Osteoblast (primary cell): ENCODE measurements at regions not wholly inside any gene's neighbourhood (a gene's known extent, or its start where the extent isn't known, plus 50 kb on each side); places are given as distances from the start of the nearest gene placed in this dataset.

Source experiments
- DNase-seq: peaks from one replicate; pipeline ENCODE4 v3.0.0; 2011; ENCODE audit warnings: low spot score, mixed read lengths; ENCODE audit not compliant: insufficient read length; ENCODE audit errors: missing footprints
- H2AFZ ChIP-seq: 2 replicates; pipeline ENCODE4 v1.6.0; 2011; ENCODE audit warnings: mild to moderate bottlenecking, low read length
- H3K27ac ChIP-seq: 2 replicates; pipeline ENCODE4 v1.5.1; 2011; ENCODE audit warnings: mild to moderate bottlenecking, low read depth, low read length, moderate library complexity
- H3K27me3 ChIP-seq: 2 replicates; pipeline ENCODE4 v1.6.0; 2012; ENCODE audit warnings: mild to moderate bottlenecking, control low read depth, inconsistent platforms, low read length, moderate library complexity; ENCODE audit not compliant: insufficient read depth
- H3K36me3 ChIP-seq: 2 replicates; pipeline ENCODE4 v1.5.1; 2011; ENCODE audit warnings: mild to moderate bottlenecking, low read length, control low read depth, moderate library complexity; ENCODE audit not compliant: insufficient read depth
- H3K4me1 ChIP-seq: 2 replicates; pipeline ENCODE4 v1.5.1; 2011; ENCODE audit warnings: mild to moderate bottlenecking, low read length, control low read depth, moderate library complexity; ENCODE audit not compliant: insufficient read depth
- H3K4me2 ChIP-seq: 2 replicates; pipeline ENCODE4 v1.6.0; 2011; ENCODE audit warnings: mild to moderate bottlenecking, low read length; ENCODE audit not compliant: insufficient read depth
- H3K4me3 ChIP-seq: fragments of 200-600 bp; sonication (generic); 3 replicates; pipeline ENCODE4 v1.5.1; 2012; ENCODE audit warnings: mild to moderate bottlenecking, low read length, inconsistent platforms; ENCODE audit not compliant: insufficient read depth
- H3K79me2 ChIP-seq: 2 replicates; pipeline ENCODE4 v1.6.0; 2012; ENCODE audit warnings: mild to moderate bottlenecking, low read length, control low read depth, inconsistent platforms; ENCODE audit not compliant: insufficient read depth
- H3K9me3 ChIP-seq: 2 replicates; pipeline ENCODE4 v1.5.1; 2011; ENCODE audit warnings: low read depth, low read length, control low read depth
- H4K20me1 ChIP-seq: 2 replicates; pipeline ENCODE4 v1.6.0; 2012; ENCODE audit warnings: mild to moderate bottlenecking, low read length, control low read depth; ENCODE audit not compliant: insufficient read depth
- TF ChIP-seq, protein P1 (sequence below): IDR thresholded peaks from 2 replicates; pipeline ENCODE4 v1.5.1; 2011; ENCODE audit warnings: mild to moderate bottlenecking, low read depth, low read length, moderate library complexity; ENCODE audit errors: extremely low read depth

GRCh38 chr9:136596630-136597031 is 50.8 kb upstream of the NOTCH1 start:
- no peaks in the 10 kb centered on the region for H3K79me2 ChIP-seq
- no peak overlapping the region for H3K4me2 ChIP-seq
- no peaks in the 10 kb centered on the region for H3K27me3 ChIP-seq
- no peaks in the 10 kb centered on the region for H3K4me1 ChIP-seq
- no peaks in the 10 kb centered on the region for H3K36me3 ChIP-seq
- TF ChIP-seq, protein P1, sequence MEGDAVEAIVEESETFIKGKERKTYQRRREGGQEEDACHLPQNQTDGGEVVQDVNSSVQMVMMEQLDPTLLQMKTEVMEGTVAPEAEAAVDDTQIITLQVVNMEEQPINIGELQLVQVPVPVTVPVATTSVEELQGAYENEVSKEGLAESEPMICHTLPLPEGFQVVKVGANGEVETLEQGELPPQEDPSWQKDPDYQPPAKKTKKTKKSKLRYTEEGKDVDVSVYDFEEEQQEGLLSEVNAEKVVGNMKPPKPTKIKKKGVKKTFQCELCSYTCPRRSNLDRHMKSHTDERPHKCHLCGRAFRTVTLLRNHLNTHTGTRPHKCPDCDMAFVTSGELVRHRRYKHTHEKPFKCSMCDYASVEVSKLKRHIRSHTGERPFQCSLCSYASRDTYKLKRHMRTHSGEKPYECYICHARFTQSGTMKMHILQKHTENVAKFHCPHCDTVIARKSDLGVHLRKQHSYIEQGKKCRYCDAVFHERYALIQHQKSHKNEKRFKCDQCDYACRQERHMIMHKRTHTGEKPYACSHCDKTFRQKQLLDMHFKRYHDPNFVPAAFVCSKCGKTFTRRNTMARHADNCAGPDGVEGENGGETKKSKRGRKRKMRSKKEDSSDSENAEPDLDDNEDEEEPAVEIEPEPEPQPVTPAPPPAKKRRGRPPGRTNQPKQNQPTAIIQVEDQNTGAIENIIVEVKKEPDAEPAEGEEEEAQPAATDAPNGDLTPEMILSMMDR, result no peak
- no peak overlapping the region for H3K27ac ChIP-seq
- H3K4me3 ChIP-seq, result no peak overlapping the region
- H2AFZ ChIP-seq, result no peak overlapping the region
- no peaks in the 10 kb centered on the region for H4K20me1 ChIP-seq
- no peaks in the 10 kb centered on the region for H3K9me3 ChIP-seq
- no peak for DNase-seq

GRCh38 chr9:136596217-136596616 is 50.4 kb upstream of the NOTCH1 start:
- Histone ChIP-seq H3K79me2 (no peaks in the 10 kb centered on the region), H4K20me1 (no peaks in the 10 kb centered on the region), H3K27me3 (no peaks in the 10 kb centered on the region), H3K4me3 (no peak overlapping the region), H3K9me3 (no peaks in the 10 kb centered on the region), H3K36me3 (no peaks in the 10 kb centered on the region), H3K4me2 (no peak overlapping the region), H2AFZ (no peak overlapping the region), H3K4me1 (no peaks in the 10 kb centered on the region), H3K27ac (no peak overlapping the region)
- TF ChIP-seq, protein P1, result no peak
- DNase-seq, result no peak

GRCh38 chr9:136595245-136596153 is 49.7 kb upstream of the NOTCH1 start:
- H3K9me3 ChIP-seq, result no peaks in the 10 kb centered on the region
- no peak overlapping the region for H3K4me2 ChIP-seq
- TF ChIP-seq, protein P1, result no peak
- H3K36me3 ChIP-seq, result no peaks in the 10 kb centered on the region
- no peaks in the 10 kb centered on the region for H4K20me1 ChIP-seq
- no peak overlapping the region for H2AFZ ChIP-seq
- H3K79me2 ChIP-seq, result no peaks in the 10 kb centered on the region
- no peaks in the 10 kb centered on the region for H3K4me1 ChIP-seq
- no peaks in the 10 kb centered on the region for H3K27me3 ChIP-seq
- no peak for DNase-seq
- no peak overlapping the region for H3K27ac ChIP-seq
- no peak overlapping the region for H3K4me3 ChIP-seq
